CD14-positive monocyte (primary cell): ENCODE measurements at regions not wholly inside any gene's neighbourhood (a gene's known extent, or its start where the extent isn't known, plus 50 kb on each side); places are given as distances from the start of the nearest gene placed in this dataset.

Experiments used
- DNase-seq, 3 donors: peaks; one replicate each; pipeline ENCODE4 v3.0.0-alpha.2; 2011 to 2022
- H2AFZ ChIP-seq: 2 replicates; pipeline ENCODE4 v1.6.0; 2012; ENCODE audit warnings: mild to moderate bottlenecking, low read depth, low read length, inconsistent platforms; ENCODE audit not compliant: insufficient read depth, poor library complexity, severe bottlenecking
- H3K27ac ChIP-seq, 2 donors: 1 replicate in 1 of 2; 2 replicates in 1 of 2; pipeline ENCODE4 v1.5.1; 2012 to 2013; ENCODE audit warnings: low read length in 2 of 2, control low read depth in 1 of 2, inconsistent platforms in 1 of 2, low read depth in 1 of 2, mild to moderate bottlenecking in 1 of 2
- H3K27me3 ChIP-seq, 2 donors: one replicate each; pipeline versions ENCODE4 v1.6.0 to v1.6.1; 2011 to 2013; ENCODE audit warnings: low read length in 2 of 2; ENCODE audit not compliant: control insufficient read depth in 2 of 2, insufficient read depth in 2 of 2
- H3K36me3 ChIP-seq, 2 donors: replicated peaks in 1 of 2; 1 replicate in 1 of 2; 2 replicates in 1 of 2; pipeline versions ENCODE4 v1.5.1 to v1.6.1; 2012 to 2013; ENCODE audit warnings: low read length in 2 of 2, control low read depth in 1 of 2, inconsistent platforms in 1 of 2, mild to moderate bottlenecking in 1 of 2; ENCODE audit not compliant: insufficient read depth in 2 of 2, control insufficient read depth in 1 of 2
- H3K4me1 ChIP-seq, 2 donors: 1 replicate in 1 of 2; 2 replicates in 1 of 2; pipeline versions ENCODE4 v1.5.1 to v1.6.1; 2012 to 2013; ENCODE audit warnings: low read length in 2 of 2, control low read depth in 1 of 2, inconsistent platforms in 1 of 2, mild to moderate bottlenecking in 1 of 2, moderate library complexity in 1 of 2; ENCODE audit not compliant: insufficient read depth in 2 of 2, control insufficient read depth in 1 of 2
- H3K4me2 ChIP-seq: replicated peaks from 2 replicates; pipeline ENCODE3; 2012; ENCODE audit warnings: low read length, moderate library complexity, mild to moderate bottlenecking; ENCODE audit not compliant: poor library complexity, severe bottlenecking; ENCODE audit errors: extremely low read depth
- H3K4me3 ChIP-seq, 3 experiments: fragments of 200-600 bp in 1 of 3; sonication (generic) in 1 of 3; replicated peaks in 1 of 3; 1 replicate in 2 of 3; 2 replicates in 1 of 3; pipeline ENCODE4 v1.5.1; 2011 to 2013; ENCODE audit warnings: low read length in 3 of 3, mild to moderate bottlenecking in 3 of 3, control low read depth in 2 of 3, low read depth in 2 of 3, inconsistent platforms in 1 of 3, moderate library complexity in 1 of 3
- H3K79me2 ChIP-seq: 2 replicates; pipeline ENCODE4 v1.6.0; 2012; ENCODE audit warnings: mild to moderate bottlenecking, control low read depth, inconsistent platforms, low read length, moderate library complexity; ENCODE audit not compliant: insufficient read depth
- H3K9ac ChIP-seq: 2 replicates; pipeline ENCODE4 v1.6.0; 2017; ENCODE audit warnings: low read length, mild to moderate bottlenecking; ENCODE audit not compliant: insufficient read depth, poor library complexity, severe bottlenecking
- H3K9me3 ChIP-seq, 2 donors: replicated peaks in 1 of 2; 1 replicate in 1 of 2; 2 replicates in 1 of 2; pipeline versions ENCODE4 v1.5.1 to v1.6.1; 2012 to 2013; ENCODE audit warnings: low read length in 2 of 2, control low read depth in 1 of 2; ENCODE audit not compliant: control insufficient read depth in 1 of 2, insufficient read depth in 1 of 2
- H4K20me1 ChIP-seq: 2 replicates; pipeline ENCODE4 v1.6.0; 2012; ENCODE audit warnings: mild to moderate bottlenecking, low read length, control low read depth, moderate library complexity; ENCODE audit not compliant: insufficient read depth
- H3K27ac Mint-ChIP-seq, 7 donors: one replicate each; pipeline ENCODE4 v1.8.0; 2020; ENCODE audit warnings: mild to moderate bottlenecking in 7 of 7, mixed read lengths in 7 of 7, moderate library complexity in 6 of 7, inconsistent platforms in 2 of 7
- H3K27me3 Mint-ChIP-seq, 3 donors: one replicate each; pipeline ENCODE4 v1.8.0; 2021 to 2022; ENCODE audit warnings: low read depth in 3 of 3, mild to moderate bottlenecking in 3 of 3, mixed read lengths in 3 of 3, moderate library complexity in 3 of 3, inconsistent platforms in 1 of 3
- H3K36me3 Mint-ChIP-seq, 2 donors: one replicate each; pipeline ENCODE4 v1.8.0; 2020; ENCODE audit warnings: mixed read lengths in 2 of 2, inconsistent platforms in 1 of 2, mild to moderate bottlenecking in 1 of 2
- H3K4me1 Mint-ChIP-seq: one replicate; pipeline ENCODE4 v1.8.0; 2020; ENCODE audit warnings: mild to moderate bottlenecking, mixed read lengths
- H3K4me3 Mint-ChIP-seq, 2 donors: one replicate each; pipeline ENCODE4 v1.8.0; 2020; ENCODE audit warnings: mild to moderate bottlenecking in 2 of 2, mixed read lengths in 2 of 2, moderate library complexity in 1 of 2
- H3K9me3 Mint-ChIP-seq, 7 donors: one replicate each; pipeline ENCODE4 v1.8.0; 2020 to 2022; ENCODE audit warnings: mixed read lengths in 7 of 7, mild to moderate bottlenecking in 6 of 7, moderate library complexity in 6 of 7, inconsistent platforms in 2 of 7
- CTCF ChIP-seq: fragments of 200-600 bp; IDR thresholded peaks from one replicate; pipeline ENCODE4 v1.8.0; 2022; ENCODE audit warnings: antibody characterized with exemption, mild to moderate bottlenecking
- WGBS: methylation state at CpG from one replicate; pipeline ENCODE4 v1.1.5; 2013; ENCODE audit warnings: missing lambda C conversion rate; ENCODE audit not compliant: insufficient coverage; 5-methylcytosine and 5-hydroxymethylcytosine counted together
- intact Hi-C, 2 donors: fragments of 100-400 bp; cut with micrococcal nuclease; formaldehyde crosslinking; loops; one replicate each; pipeline versions ENCODE4 v1.15.0 to v1.15.1; 2023

- no peaks in the 10 kb centered on the region for H3K27me3 ChIP-seq
- no peak for TF ChIP-seq CTCF
- intact Hi-C loops: no loop called here
- H3K4me3 ChIP-seq: no peak overlapping the region
- no peak overlapping the region for H3K27ac ChIP-seq
- H3K36me3 ChIP-seq: no peaks in the 10 kb centered on the region
- no peak overlapping the region for H3K4me3 Mint-ChIP-seq
- no peaks in the 10 kb centered on the region for H3K9me3 ChIP-seq
- no peak overlapping the region for H3K4me2 ChIP-seq
- no peak overlapping the region for H2AFZ ChIP-seq
- DNase-seq: no peak
- H3K79me2 ChIP-seq: no peaks in the 10 kb centered on the region
- peaks cover 1 to 3% (median 2%) of the 10 kb centered on the region in 3 donors for H3K27me3 Mint-ChIP-seq
- no peaks in the 10 kb centered on the region for H3K4me1 Mint-ChIP-seq
- H3K9me3 Mint-ChIP-seq: no peaks in the 10 kb centered on the region
- no peaks in the 10 kb centered on the region for H3K4me1 ChIP-seq
- H3K9ac ChIP-seq: no peak overlapping the region
- H3K27ac Mint-ChIP-seq: no peak overlapping the region
- H3K36me3 Mint-ChIP-seq: no peaks in the 10 kb centered on the region
- no peaks in the 10 kb centered on the region for H4K20me1 ChIP-seq
- 100% methylated on average over 2 of the region's 7 CpGs for WGBS
Measured at GRCh38 chr12:93002293-93003054, 73.4 kb upstream of the EEA1 start.

GRCh38 chr12:93003531-93004239, 74.6 kb upstream of the EEA1 start:
- TF ChIP-seq CTCF: no peak
- H3K9ac ChIP-seq: no peak overlapping the region
- no peaks in the 10 kb centered on the region for H3K9me3 ChIP-seq
- H3K4me3 ChIP-seq: no peak overlapping the region
- Mint-ChIP-seq H3K27me3 (peaks cover 1 to 3% (median 2%) of the 10 kb centered on the region in 3 donors), H3K36me3 (no peaks in the 10 kb centered on the region), H3K4me3 (no peak overlapping the region), H3K4me1 (no peaks in the 10 kb centered on the region), H3K27ac (no peak overlapping the region), H3K9me3 (no peaks in the 10 kb centered on the region)
- no peak overlapping the region for H2AFZ ChIP-seq
- no CpG with 5 or more reads among the region's 9 CpGs for WGBS
- H3K36me3 ChIP-seq: no peaks in the 10 kb centered on the region
- H3K27ac ChIP-seq: no peak overlapping the region
- H3K79me2 ChIP-seq: no peaks in the 10 kb centered on the region
- no peaks in the 10 kb centered on the region for H4K20me1 ChIP-seq
- DNase-seq: no peak
- H3K4me2 ChIP-seq: no peak overlapping the region
- H3K27me3 ChIP-seq: no peaks in the 10 kb centered on the region
- intact Hi-C loops: no loop called here
- no peaks in the 10 kb centered on the region for H3K4me1 ChIP-seq
